Breast epithelium (tissue), 4 donors: ENCODE measurements at regions not wholly inside any gene's neighbourhood (a gene's known extent, or its start where the extent isn't known, plus 50 kb on each side); places are given as distances from the start of the nearest gene placed in this dataset.

Experiments used
- DNase-seq, 2 donors: peaks; one replicate each; pipeline ENCODE4 v3.0.0-alpha.2; 2019; ENCODE audit warnings: low spot score in 2 of 2
- H3K27ac ChIP-seq, 2 donors: fragments of 200-600 bp; sonication (generic) in 1 of 2; one replicate each; pipeline ENCODE4 v1.5.1; 2016 to 2019; ENCODE audit warnings: mild to moderate bottlenecking in 1 of 2
- H3K27me3 ChIP-seq, 2 donors: fragments of 200-600 bp; sonication (generic) in 1 of 2; one replicate each; pipeline versions ENCODE4 v1.5.1 to v1.6.0; 2017 to 2019; ENCODE audit warnings: control low read depth in 1 of 2, mild to moderate bottlenecking in 1 of 2
- H3K36me3 ChIP-seq: fragments of 200-600 bp; one replicate; pipeline ENCODE4 v1.5.1; 2019
- H3K4me1 ChIP-seq, 2 donors: fragments of 200-600 bp; sonication (generic); one replicate each; pipeline ENCODE4 v1.5.1; 2016 to 2019; ENCODE audit warnings: control low read depth in 1 of 2
- H3K4me3 ChIP-seq, 3 donors: fragments of 200-600 bp; sonication (generic); 1 replicate in 2 of 3; 2 replicates in 1 of 3; pipeline ENCODE4 v1.5.1; 2016 to 2019; ENCODE audit warnings: mild to moderate bottlenecking in 3 of 3, moderate library complexity in 2 of 3
- H3K9me3 ChIP-seq, 2 donors: fragments of 200-600 bp; sonication (generic) in 1 of 2; one replicate each; pipeline ENCODE4 v1.5.1; 2016 to 2019; ENCODE audit warnings: control low read depth in 1 of 2
- CTCF ChIP-seq, 3 donors: fragments of 450-650 bp; IDR thresholded peaks; one replicate each; pipeline ENCODE4 v1.5.1; 2016 to 2017; ENCODE audit warnings: antibody characterized with exemption in 3 of 3, mild to moderate bottlenecking in 3 of 3, moderate library complexity in 3 of 3
- POLR2A ChIP-seq: fragments of 450-650 bp; IDR thresholded peaks from one replicate; pipeline ENCODE4 v1.6.1; 2016; ENCODE audit warnings: antibody characterized with exemption, mild to moderate bottlenecking, moderate library complexity
- POLR2AphosphoS5 ChIP-seq, 3 donors: sonication (generic); formaldehyde crosslinking; IDR thresholded peaks; one replicate each; pipeline ENCODE4 v1.6.1; 2017; ENCODE audit warnings: antibody characterized with exemption in 3 of 3
- intact Hi-C: fragments of 100-400 bp; cut with DNase I; formaldehyde crosslinking; loops from one replicate; pipeline ENCODE4 v1.15.1; 2023; ENCODE audit warnings: low total_unique reads

DNA sequence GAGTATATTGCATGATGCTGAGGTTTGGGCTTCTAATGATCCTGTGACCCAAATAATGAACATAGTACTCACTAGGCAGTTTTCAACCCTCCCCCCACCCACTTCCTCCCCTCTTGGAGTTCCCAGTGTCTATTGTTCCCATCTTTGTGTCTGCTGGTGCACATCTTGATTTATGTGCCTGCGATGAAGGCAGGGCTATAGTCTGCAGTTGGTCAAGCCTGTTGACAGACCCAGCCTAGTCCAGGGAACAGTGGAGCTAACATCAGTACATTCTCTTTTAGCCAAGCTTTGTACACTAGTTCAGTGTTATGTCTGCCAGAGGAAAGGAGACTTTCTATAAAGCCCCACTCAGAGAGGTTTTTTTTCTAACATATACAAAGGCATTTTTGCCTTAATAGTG, 287.6 kb downstream of the CPS1 start:
- DNase-seq = no peak
- TF ChIP-seq CTCF (IDR thresholded peaks at IDR 0.05) (no peak), POLR2AphosphoS5 (IDR thresholded peaks at IDR 0.05) (no peak), POLR2A (no peak)
- Histone ChIP-seq H3K27me3 (no peaks in the 10 kb centered on the region), H3K4me1 (no peaks in the 10 kb centered on the region), H3K36me3 (no peaks in the 10 kb centered on the region), H3K27ac (no peak overlapping the region), H3K9me3 (no peaks in the 10 kb centered on the region), H3K4me3 (no peak overlapping the region)
- intact Hi-C loops = loop anchor here (2.0 kb wide), 1 partner anchor 67 kb away; no protein-coding TSS in a partner anchor

GRCh38 chr2:210859314-210859713, 302.9 kb downstream of the CPS1 start:
- Histone ChIP-seq H3K4me3 (no peak overlapping the region), H3K4me1 (no peaks in the 10 kb centered on the region), H3K9me3 (no peaks in the 10 kb centered on the region), H3K36me3 (no peaks in the 10 kb centered on the region), H3K27me3 (no peaks in the 10 kb centered on the region), H3K27ac (no peak overlapping the region)
- intact Hi-C loops = no loop called here
- no peak for TF ChIP-seq CTCF (IDR thresholded peaks at IDR 0.05)
- no peak for TF ChIP-seq POLR2AphosphoS5 (IDR thresholded peaks at IDR 0.05)
- TF ChIP-seq POLR2A = no peak
- no peak for DNase-seq

- DNase-seq = no peak
- H3K27me3 ChIP-seq = no peaks in the 10 kb centered on the region
- H3K36me3 ChIP-seq = no peaks in the 10 kb centered on the region
- H3K27ac ChIP-seq = no peak overlapping the region
- H3K4me3 ChIP-seq = no peak overlapping the region
- H3K4me1 ChIP-seq = no peaks in the 10 kb centered on the region
- H3K9me3 ChIP-seq = no peaks in the 10 kb centered on the region
- TF ChIP-seq CTCF (IDR thresholded peaks at IDR 0.05) = no peak
- TF ChIP-seq POLR2AphosphoS5 (IDR thresholded peaks at IDR 0.05) = no peak
- TF ChIP-seq POLR2A = no peak
- intact Hi-C loops = no loop called here
These were observed 303.9 kb downstream of the CPS1 start for GRCh38 chr2:210860276-210860675.

DNA sequence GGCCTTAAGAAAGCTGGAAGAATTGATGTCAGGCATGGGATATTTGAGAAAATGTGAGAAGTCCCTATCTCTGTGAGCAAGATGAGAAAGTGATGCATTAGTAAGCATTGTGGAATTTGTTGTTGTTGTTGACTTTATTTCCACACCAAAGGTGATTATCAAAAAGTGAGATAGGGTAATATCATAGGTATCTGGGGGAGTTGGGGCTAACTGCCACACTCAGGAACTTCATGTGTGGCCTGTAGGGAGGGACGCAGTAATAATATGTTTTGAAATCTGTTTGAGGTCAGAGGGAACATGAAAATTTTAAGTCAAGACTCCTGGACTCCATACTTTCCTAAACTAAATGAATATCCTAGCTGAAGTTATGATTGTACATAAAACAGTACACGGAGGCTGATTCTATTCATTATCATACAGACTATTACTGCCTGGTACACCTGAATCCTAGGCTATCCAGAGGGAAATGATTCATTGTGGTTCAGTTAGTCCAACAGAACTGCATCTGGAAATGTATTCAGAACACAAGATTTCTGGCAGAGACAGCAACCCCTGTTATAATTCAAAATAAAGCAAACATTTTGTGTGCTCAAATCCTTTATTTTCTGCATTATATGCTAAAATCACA, 304.8 kb downstream of the CPS1 start:
- TF ChIP-seq POLR2A (no peak), CTCF (IDR thresholded peaks at IDR 0.05) (no peak), POLR2AphosphoS5 (IDR thresholded peaks at IDR 0.05) (no peak)
- Histone ChIP-seq H3K9me3 (no peaks in the 10 kb centered on the region), H3K36me3 (no peaks in the 10 kb centered on the region), H3K4me1 (no peaks in the 10 kb centered on the region), H3K4me3 (no peak overlapping the region), H3K27me3 (no peaks in the 10 kb centered on the region), H3K27ac (no peak overlapping the region)
- intact Hi-C loops = no loop called here
- DNase-seq = no peak

DNA sequence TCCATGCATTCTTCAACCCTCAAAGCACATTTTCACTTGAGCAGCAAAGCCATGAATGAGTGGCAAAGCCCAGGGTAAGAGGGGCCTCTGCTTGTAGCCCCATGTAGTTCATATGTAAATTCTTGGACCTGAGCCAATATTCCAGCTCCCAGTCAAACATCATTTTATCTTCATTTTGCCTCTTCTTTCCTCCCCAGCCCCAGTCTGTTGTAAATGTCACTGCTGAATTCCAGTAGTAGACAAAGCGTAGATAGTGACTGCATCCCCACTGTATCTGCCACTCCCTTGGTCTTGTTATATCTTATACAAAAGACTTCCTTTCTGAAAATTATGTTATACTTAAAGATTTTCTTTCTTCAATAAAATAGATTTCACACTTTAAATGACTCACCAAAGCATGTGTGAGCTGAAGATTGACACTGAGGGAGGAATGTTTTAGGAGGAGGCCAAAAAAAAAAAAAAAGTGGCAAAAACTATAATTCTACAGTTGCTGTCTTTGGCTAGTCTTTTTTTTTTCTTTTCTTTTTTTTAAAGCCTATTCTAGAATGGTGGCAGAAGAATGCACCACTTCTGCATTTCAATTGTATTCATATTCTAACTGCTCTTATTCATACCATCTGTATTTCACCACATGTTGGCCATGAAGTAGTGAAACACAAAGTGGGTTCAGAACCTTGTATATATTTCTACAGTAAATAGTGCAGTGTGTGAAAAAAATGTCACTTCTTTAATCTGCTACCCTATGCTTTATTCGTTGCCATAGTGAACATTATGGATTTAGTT, 306.1 kb downstream of the CPS1 start:
- H3K27me3 ChIP-seq = no peaks in the 10 kb centered on the region
- no peak for DNase-seq
- TF ChIP-seq POLR2AphosphoS5 (IDR thresholded peaks at IDR 0.05) = no peak
- TF ChIP-seq CTCF (IDR thresholded peaks at IDR 0.05) = no peak
- no peak for TF ChIP-seq POLR2A
- no peak overlapping the region for H3K27ac ChIP-seq
- H3K36me3 ChIP-seq = no peaks in the 10 kb centered on the region
- H3K4me1 ChIP-seq = no peaks in the 10 kb centered on the region
- no peaks in the 10 kb centered on the region for H3K9me3 ChIP-seq
- no peak overlapping the region for H3K4me3 ChIP-seq
- intact Hi-C loops = no loop called here
